BE2C (cell line): ENCODE measurements at regions not wholly inside any gene's neighbourhood (a gene's known extent, or its start where the extent isn't known, plus 50 kb on each side); places are given as distances from the start of the nearest gene placed in this dataset.

Experiments used
- DNase-seq: peaks from one replicate; pipeline ENCODE4 v3.0.0-alpha.2; 2020
- H3K27me3 ChIP-seq: fragments of 250-450 bp; sonication (Bioruptor Pico); 2 replicates; pipeline ENCODE4 v1.5.1; 2020; ENCODE audit warnings: mild to moderate bottlenecking
- H3K36me3 ChIP-seq: fragments of 250-450 bp; sonication (Bioruptor Pico); 2 replicates; pipeline ENCODE4 v1.5.1; 2020; ENCODE audit warnings: mild to moderate bottlenecking
- H3K4me1 ChIP-seq: fragments of 250-450 bp; sonication (Bioruptor Pico); 2 replicates; pipeline ENCODE4 v1.5.1; 2020
- H3K4me3 ChIP-seq: 2 replicates; pipeline ENCODE4 v1.5.1; 2011; ENCODE audit warnings: low read depth, low read length
- H3K9me3 ChIP-seq: fragments of 250-450 bp; sonication (Bioruptor Pico); 2 replicates; pipeline ENCODE4 v1.5.1; 2020
- CTCF ChIP-seq: IDR thresholded peaks from 2 replicates; pipeline ENCODE4 v1.5.1; 2012; ENCODE audit warnings: mild to moderate bottlenecking, low read depth, low read length

- Histone ChIP-seq H3K4me1 (no peaks in the 10 kb centered on the region), H3K4me3 (no peak overlapping the region), H3K36me3 (no peaks in the 10 kb centered on the region), H3K27me3 (peaks cover 3% of the 10 kb centered on the region), H3K9me3 (no peaks in the 10 kb centered on the region)
- no peak for TF ChIP-seq CTCF
- DNase-seq = no peak
Measured at GRCh38 chr6:44524476-44525227, 137.1 kb downstream of the CDC5L start.

- no peak for DNase-seq
- Histone ChIP-seq H3K36me3 (no peaks in the 10 kb centered on the region), H3K4me3 (no peak overlapping the region), H3K9me3 (no peaks in the 10 kb centered on the region), H3K27me3 (peaks cover 3% of the 10 kb centered on the region), H3K4me1 (no peaks in the 10 kb centered on the region)
- TF ChIP-seq CTCF = no peak
Measured at GRCh38 chr6:44525761-44526351, 138.3 kb downstream of the CDC5L start.

GRCh38 chr6:44527181-44527580 lies 139.7 kb downstream of the CDC5L start:
- Histone ChIP-seq H3K4me1 (no peaks in the 10 kb centered on the region), H3K27me3 (peaks cover 3% of the 10 kb centered on the region), H3K36me3 (no peaks in the 10 kb centered on the region), H3K4me3 (no peak overlapping the region), H3K9me3 (no peaks in the 10 kb centered on the region)
- no peak for TF ChIP-seq CTCF
- no peak for DNase-seq

GRCh38 chr6:44527583-44528369 lies 140.3 kb downstream of the CDC5L start:
- TF ChIP-seq CTCF = no peak
- peaks cover 3% of the 10 kb centered on the region for H3K27me3 ChIP-seq
- H3K4me1 ChIP-seq = no peaks in the 10 kb centered on the region
- H3K36me3 ChIP-seq = no peaks in the 10 kb centered on the region
- no peak overlapping the region for H3K4me3 ChIP-seq
- no peak for DNase-seq
- H3K9me3 ChIP-seq = no peaks in the 10 kb centered on the region

- H3K4me1 ChIP-seq = no peaks in the 10 kb centered on the region
- no peaks in the 10 kb centered on the region for H3K36me3 ChIP-seq
- peaks cover 3% of the 10 kb centered on the region for H3K27me3 ChIP-seq
- no peaks in the 10 kb centered on the region for H3K9me3 ChIP-seq
- H3K4me3 ChIP-seq = no peak overlapping the region
- DNase-seq = no peak
- TF ChIP-seq CTCF = no peak
Measured at GRCh38 chr6:44528370-44528644, 140.8 kb downstream of the CDC5L start.

- H3K4me1 ChIP-seq = no peaks in the 10 kb centered on the region
- no peaks in the 10 kb centered on the region for H3K9me3 ChIP-seq
- TF ChIP-seq CTCF = no peak
- DNase-seq = no peak
- H3K36me3 ChIP-seq = no peaks in the 10 kb centered on the region
- H3K4me3 ChIP-seq = no peak overlapping the region
- H3K27me3 ChIP-seq = peaks cover 3% of the 10 kb centered on the region
Measured at GRCh38 chr6:44528716-44529115, 141.2 kb downstream of the CDC5L start.
